Cardiac muscle cell (in vitro differentiated cells and primary cell): ENCODE measurements at regions not wholly inside any gene's neighbourhood (a gene's known extent, or its start where the extent isn't known, plus 50 kb on each side); places are given as distances from the start of the nearest gene placed in this dataset.

Source experiments
- DNase-seq, 2 donors: peaks; one replicate each; pipeline versions ENCODE4 v3.0.0 to v3.0.0-alpha.2; 2010 to 2017; ENCODE audit warnings: low read depth in 1 of 2, low spot score in 1 of 2
- H3K27ac ChIP-seq: fragments of 200-600 bp; sonication (generic); 2 replicates; pipeline ENCODE4 v1.5.1; 2016
- H3K27me3 ChIP-seq: fragments of 200-600 bp; sonication (generic); 2 replicates; pipeline ENCODE4 v1.6.0; 2016; ENCODE audit warnings: control low read depth
- H3K36me3 ChIP-seq: fragments of 200-600 bp; sonication (generic); 2 replicates; pipeline ENCODE4 v1.5.1; 2016; ENCODE audit warnings: control low read depth
- H3K4me1 ChIP-seq: fragments of 200-600 bp; sonication (generic); 2 replicates; pipeline ENCODE4 v1.8.1; 2017; ENCODE audit warnings: low read depth, mild to moderate bottlenecking, mixed run types
- H3K4me3 ChIP-seq: fragments of 200-600 bp; sonication (generic); 2 replicates; pipeline ENCODE4 v1.5.1; 2016; ENCODE audit warnings: mild to moderate bottlenecking
- H3K9me3 ChIP-seq: fragments of 200-600 bp; sonication (generic); 2 replicates; pipeline ENCODE4 v1.5.1; 2017; ENCODE audit warnings: low read depth, mild to moderate bottlenecking, control low read depth
- CTCF ChIP-seq: IDR thresholded peaks from 2 replicates; pipeline ENCODE4 v1.5.1; 2012; ENCODE audit warnings: low read depth, mild to moderate bottlenecking, low read length

DNA sequence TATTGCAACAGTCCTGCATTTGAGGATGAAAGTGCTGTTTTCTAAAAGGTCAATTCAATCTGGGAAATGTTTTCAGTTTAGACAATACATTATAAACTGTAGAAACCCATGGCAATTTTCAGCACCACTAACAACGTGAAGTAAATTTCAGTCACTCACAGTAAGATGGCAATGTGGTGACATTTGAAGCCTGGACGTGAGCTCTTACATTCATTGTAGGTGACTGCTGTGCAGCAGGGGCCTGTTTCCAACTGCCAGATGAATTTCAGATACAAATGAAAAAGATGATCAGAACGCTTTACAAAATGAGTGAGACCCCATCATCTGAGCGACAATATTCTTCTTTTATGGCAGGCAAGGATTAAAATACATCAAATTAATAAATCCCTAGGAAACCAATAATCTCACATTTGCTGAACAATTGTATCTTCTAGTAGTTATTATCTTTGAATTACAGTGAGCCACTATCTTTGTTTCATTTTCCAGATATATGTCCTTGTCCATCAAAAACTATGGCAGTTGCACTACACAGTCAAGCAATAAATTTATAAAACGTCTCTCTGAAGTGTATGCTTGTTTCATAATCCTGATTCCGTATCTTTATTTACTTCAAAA lies 1816.8 kb downstream of the OLFM4 start:
- Histone ChIP-seq H3K27me3 (no peaks in the 10 kb centered on the region), H3K4me1 (no peaks in the 10 kb centered on the region), H3K27ac (no peak overlapping the region), H3K9me3 (no peaks in the 10 kb centered on the region), H3K36me3 (no peaks in the 10 kb centered on the region), H3K4me3 (no peak overlapping the region)
- DNase-seq, result peak in 1 of 2 donors; percentile 37
- no peak for TF ChIP-seq CTCF

DNA sequence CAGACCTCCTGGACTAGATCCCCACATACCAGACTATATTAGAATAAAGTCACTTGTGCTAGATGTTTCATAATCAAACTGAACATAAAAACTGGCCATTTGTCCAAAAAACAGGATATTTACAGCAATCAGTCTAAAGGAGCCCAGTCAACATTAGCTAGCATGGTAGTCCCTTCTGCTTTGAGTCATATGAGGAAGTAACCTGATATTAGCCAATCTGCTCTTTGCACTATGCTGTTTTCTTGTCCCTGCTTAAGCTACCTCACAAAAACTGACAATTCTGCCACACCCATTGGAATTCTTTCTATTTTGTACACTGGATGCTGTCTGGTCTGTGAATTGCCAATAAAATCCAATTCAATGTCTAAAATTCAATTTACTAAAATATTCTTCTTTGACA lies 1824.2 kb downstream of the OLFM4 start:
- Histone ChIP-seq H3K4me3 (no peak overlapping the region), H3K27me3 (no peaks in the 10 kb centered on the region), H3K27ac (no peak overlapping the region), H3K36me3 (no peaks in the 10 kb centered on the region), H3K9me3 (no peaks in the 10 kb centered on the region), H3K4me1 (no peaks in the 10 kb centered on the region)
- TF ChIP-seq CTCF, result no peak
- no peak for DNase-seq

- H3K9me3 ChIP-seq, result no peaks in the 10 kb centered on the region
- TF ChIP-seq CTCF, result no peak
- no peaks in the 10 kb centered on the region for H3K27me3 ChIP-seq
- no peak overlapping the region for H3K27ac ChIP-seq
- no peaks in the 10 kb centered on the region for H3K4me1 ChIP-seq
- no peak overlapping the region for H3K4me3 ChIP-seq
- no peak for DNase-seq
- H3K36me3 ChIP-seq, result no peaks in the 10 kb centered on the region
These were observed 1831.2 kb downstream of the OLFM4 start for GRCh38 chr13:54859827-54860226.

DNA sequence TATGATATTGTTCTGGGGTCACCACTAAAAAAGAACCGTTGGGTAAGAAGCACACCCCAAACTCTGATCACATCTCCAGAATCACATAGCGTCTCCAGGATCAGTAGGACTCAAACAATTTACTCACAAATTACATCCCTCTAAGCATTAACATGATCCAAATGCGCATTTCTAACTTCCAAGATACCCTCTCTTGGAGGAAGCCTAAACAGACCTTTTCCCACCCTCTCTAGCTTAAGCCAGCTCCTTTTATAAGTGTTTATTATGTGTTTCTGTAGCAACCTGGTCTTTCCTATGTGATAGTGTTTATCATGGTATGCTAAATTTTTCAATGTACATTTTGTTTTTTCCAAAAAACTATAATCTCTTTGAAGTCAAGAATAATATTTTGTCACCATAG lies 1846.5 kb downstream of the OLFM4 start:
- H3K4me1 ChIP-seq, result no peaks in the 10 kb centered on the region
- no peak overlapping the region for H3K4me3 ChIP-seq
- H3K27me3 ChIP-seq, result no peaks in the 10 kb centered on the region

GRCh38 chr13:54879036-54879435 lies 1850.4 kb downstream of the OLFM4 start:
- Histone ChIP-seq H3K27me3 (no peaks in the 10 kb centered on the region), H3K4me1 (no peaks in the 10 kb centered on the region), H3K36me3 (no peaks in the 10 kb centered on the region), H3K9me3 (no peaks in the 10 kb centered on the region), H3K27ac (no peak overlapping the region), H3K4me3 (no peak overlapping the region)
- DNase-seq, result no peak
- no peak for TF ChIP-seq CTCF

More for the DNA sequence above, 1846.5 kb downstream of the OLFM4 start:
- DNase-seq, result no peak
- Histone ChIP-seq H3K27ac (no peak overlapping the region), H3K36me3 (no peaks in the 10 kb centered on the region), H3K9me3 (no peaks in the 10 kb centered on the region)
- no peak for TF ChIP-seq CTCF
